GM12878 (cell line): ENCODE measurements at regions not wholly inside any gene's neighbourhood (a gene's known extent, or its start where the extent isn't known, plus 50 kb on each side); places are given as distances from the start of the nearest gene placed in this dataset.

ENCODE experiments used
- ATAC-seq: fragments of 200-7000 bp; cut with Tn5 transposase; 3 replicates; pipeline ENCODE4 v1.9.1; 2020; ENCODE audit warnings: mild to moderate bottlenecking, moderate library complexity
- BruUV-seq: library from RNA; stranded (reverse); fragments of 400-500 nt; replicated peaks from 2 replicates; lab custom pipeline; 2021; lab: Mats Ljungman, UMichigan
- CTCF ChIA-PET: fragments of 300-600 bp; sonication (Branson Sonifier 250); formaldehyde crosslinking; extraction: SDS; loops from one replicate; lab custom pipeline; 2021; ENCODE audit warnings: inconsistent platforms; lab: Yijun Ruan, JAX
- POLR2A ChIA-PET: fragments of 350-600 bp; formaldehyde crosslinking; extraction: SDS; loops from one replicate; lab custom pipeline; 2021; ENCODE audit warnings: inconsistent platforms; lab: Charles Lee
- RAD21 ChIA-PET: fragments of 300-600 bp; sonication (Branson Sonifier 250); formaldehyde crosslinking; loops from one replicate; lab custom pipeline; 2023; ENCODE audit warnings: antibody characterized with exemption; ENCODE audit not compliant: unreplicated experiment; lab: Charles Lee
- SMC1A ChIA-PET: fragments of 300-600 bp; sonication (Branson Sonifier 250); formaldehyde crosslinking; loops from one replicate; lab custom pipeline; 2023; ENCODE audit not compliant: unreplicated experiment, uncharacterized antibody; lab: Charles Lee
- DNase-seq: peaks from one replicate; pipeline ENCODE4 v3.0.0-alpha.2; 2011; ENCODE audit warnings: low read depth, low spot score
- FAIRE-seq: peaks from 3 replicates; lab custom pipeline; 2011; peaks lifted over from hg19 to GRCh38; lab: Jason Lieb, UNC
- H2AFZ ChIP-seq: 2 replicates; pipeline ENCODE4 v1.6.0; 2011; ENCODE audit warnings: low read depth, low read length, control low read depth; ENCODE audit not compliant: control insufficient read depth
- H3K27ac ChIP-seq: 2 replicates; pipeline ENCODE4 v1.5.1; 2011; ENCODE audit warnings: control low read depth; ENCODE audit not compliant: control insufficient read depth, insufficient read depth
- H3K27me3 ChIP-seq, 2 experiments: replicated peaks in 1 of 2; 2 replicates each; pipeline versions ENCODE4 v1.6.0 to v1.6.1; 2011; ENCODE audit warnings: low read length in 1 of 2; ENCODE audit not compliant: control insufficient read depth in 2 of 2, insufficient read depth in 2 of 2
- H3K36me3 ChIP-seq, 2 experiments: 2 replicates each; pipeline ENCODE4 v1.5.1; 2011; ENCODE audit warnings: low read length in 1 of 2; ENCODE audit not compliant: control insufficient read depth in 2 of 2, insufficient read depth in 2 of 2
- H3K4me1 ChIP-seq: 2 replicates; pipeline ENCODE4 v1.6.1; 2011; ENCODE audit warnings: mild to moderate bottlenecking, low read length, moderate library complexity, mixed read lengths; ENCODE audit not compliant: control insufficient read depth, insufficient read depth
- H3K4me2 ChIP-seq: 2 replicates; pipeline ENCODE4 v1.6.0; 2011; ENCODE audit warnings: control low read depth; ENCODE audit not compliant: control insufficient read depth, insufficient read depth
- H3K4me3 ChIP-seq: fragments of 200-600 bp; sonication (generic); 2 replicates; pipeline ENCODE4 v1.5.1; 2016
- H3K79me2 ChIP-seq: 2 replicates; pipeline ENCODE4 v1.6.0; 2011; ENCODE audit warnings: low read length; ENCODE audit not compliant: control insufficient read depth, insufficient read depth
- H3K9ac ChIP-seq: 2 replicates; pipeline ENCODE4 v1.8.0; 2011; ENCODE audit warnings: low read length, control low read depth, mixed read lengths; ENCODE audit not compliant: control insufficient read depth, insufficient read depth
- H3K9me3 ChIP-seq: replicated peaks from 3 replicates; pipeline ENCODE4 v1.5.1; 2011; ENCODE audit warnings: mild to moderate bottlenecking, low read length; ENCODE audit not compliant: control insufficient read depth, insufficient read depth
- H4K20me1 ChIP-seq: 2 replicates; pipeline ENCODE4 v1.6.0; 2011; ENCODE audit not compliant: control insufficient read depth, insufficient read depth
- ASH2L ChIP-seq: fragments of 300-600, 200-600 bp; sonication (generic); IDR thresholded peaks from 2 replicates; pipeline ENCODE4 v1.6.1; 2017; ENCODE audit warnings: low read depth, mild to moderate bottlenecking, borderline replicate concordance
- BCL11A ChIP-seq: IDR thresholded peaks from 2 replicates; pipeline ENCODE4 v1.6.1; 2011; ENCODE audit warnings: low read depth, low read length
- EED ChIP-seq: sonication (generic); IDR thresholded peaks from 2 replicates; pipeline ENCODE4 v1.6.1; 2016; ENCODE audit warnings: antibody characterized with exemption, low read depth
- IKZF2 ChIP-seq, 2 experiments: fragments of 450-650 bp; IDR thresholded peaks; 2 replicates each; pipeline ENCODE4 v1.6.1; 2017; ENCODE audit warnings: mild to moderate bottlenecking in 2 of 2, moderate library complexity in 2 of 2
- IRF4 ChIP-seq: IDR thresholded peaks from 2 replicates; pipeline ENCODE4 v1.6.1; 2011; ENCODE audit warnings: low read depth, low read length
- NFXL1 ChIP-seq: fragments of 450-650 bp; IDR thresholded peaks from 2 replicates; pipeline ENCODE4 v1.6.1; 2017; ENCODE audit warnings: antibody characterized with exemption, mild to moderate bottlenecking, borderline replicate concordance
- NR2F1 ChIP-seq: fragments of 450-650 bp; conservative IDR thresholded peaks from 2 replicates; pipeline ENCODE4 v1.6.1; 2017; ENCODE audit warnings: mild to moderate bottlenecking
- RAD21 ChIP-seq: IDR thresholded peaks from 2 replicates; pipeline ENCODE4 v1.6.1; 2011; ENCODE audit warnings: mild to moderate bottlenecking, low read depth, low read length, moderate library complexity; ENCODE audit not compliant: insufficient read depth
- RBBP5 ChIP-seq: fragments of 200-600 bp; sonication (generic); conservative IDR thresholded peaks from 2 replicates; pipeline ENCODE4 v1.6.1; 2016
- RELA ChIP-seq: fragments of 450-650 bp; IDR thresholded peaks from 2 replicates; pipeline ENCODE4 v1.8.0; 2014; ENCODE audit warnings: borderline replicate concordance; ENCODE audit not compliant: partially characterized antibody
- SMAD1 ChIP-seq: fragments of 450-650 bp; IDR thresholded peaks from 2 replicates; pipeline ENCODE4 v1.6.1; 2018; ENCODE audit warnings: mild to moderate bottlenecking, low read depth; ENCODE audit not compliant: partially characterized antibody
- SMARCA5 ChIP-seq: fragments of 450-650 bp; IDR thresholded peaks from 2 replicates; pipeline ENCODE4 v1.6.1; 2017; ENCODE audit warnings: mild to moderate bottlenecking
- SMC3 ChIP-seq: IDR thresholded peaks from 2 replicates; pipeline ENCODE4 v1.6.1; 2011; ENCODE audit warnings: low read length, improper control_type of control experiment, borderline replicate concordance
- TAF1 ChIP-seq: IDR thresholded peaks from 2 replicates; pipeline ENCODE4 v1.6.1; 2011; ENCODE audit warnings: mild to moderate bottlenecking, low read depth, low read length, borderline replicate concordance
- TCF3 ChIP-seq: IDR thresholded peaks from 2 replicates; pipeline ENCODE4 v1.6.1; 2012; ENCODE audit warnings: low read depth, mild to moderate bottlenecking, low read length, borderline replicate concordance; ENCODE audit not compliant: insufficient read depth
- ZNF24 ChIP-seq: fragments of 450-650 bp; IDR thresholded peaks from 2 replicates; pipeline ENCODE4 v1.6.1; 2017; ENCODE audit warnings: antibody characterized with exemption, mild to moderate bottlenecking
- WGBS: methylation state at CpG from one replicate; pipeline ENCODE4 v1.1.6; 2016; ENCODE audit warnings: low lambda C conversion rate; ENCODE audit not compliant: insufficient replicate concordance, insufficient coverage; ENCODE audit errors: missing lambda C conversion rate; 5-methylcytosine and 5-hydroxymethylcytosine counted together
- in situ Hi-C: fragments of 300-500 bp; cut with MboI; formaldehyde crosslinking; loops from 9 replicates; pipeline ENCODE4 v1.14.3; 2018; ENCODE audit warnings: mixed read lengths
- intact Hi-C: fragments of 100-400 bp; cut with micrococcal nuclease; formaldehyde crosslinking; loops from one replicate; pipeline ENCODE4 v1.14.2; 2022; ENCODE audit not compliant: unreplicated experiment
- TF ChIP-seq, protein P1 (sequence below), 3 experiments: IDR thresholded peaks in 2 of 3; conservative IDR thresholded peaks in 1 of 3; 2 replicates each; pipeline ENCODE4 v1.5.1; 2011; ENCODE audit warnings: low read depth in 3 of 3, low read length in 3 of 3, mild to moderate bottlenecking in 3 of 3, control low read depth in 2 of 3, moderate library complexity in 2 of 3, inconsistent platforms in 1 of 3, mixed read lengths in 1 of 3; ENCODE audit not compliant: control insufficient read depth in 2 of 3, insufficient read depth in 1 of 3; ENCODE audit errors: extremely low read depth in 1 of 3
- TF ChIP-seq, protein P2 (sequence below): fragments of 450-650 bp; IDR thresholded peaks from 2 replicates; pipeline ENCODE4 v1.6.1; 2017; ENCODE audit warnings: mild to moderate bottlenecking, moderate library complexity
- TF ChIP-seq, protein P3 (sequence below): fragments of 450-650 bp; IDR thresholded peaks from 2 replicates; pipeline ENCODE4 v1.6.1; 2018; ENCODE audit warnings: mild to moderate bottlenecking, low read depth, moderate library complexity; ENCODE audit not compliant: partially characterized antibody

DNA sequence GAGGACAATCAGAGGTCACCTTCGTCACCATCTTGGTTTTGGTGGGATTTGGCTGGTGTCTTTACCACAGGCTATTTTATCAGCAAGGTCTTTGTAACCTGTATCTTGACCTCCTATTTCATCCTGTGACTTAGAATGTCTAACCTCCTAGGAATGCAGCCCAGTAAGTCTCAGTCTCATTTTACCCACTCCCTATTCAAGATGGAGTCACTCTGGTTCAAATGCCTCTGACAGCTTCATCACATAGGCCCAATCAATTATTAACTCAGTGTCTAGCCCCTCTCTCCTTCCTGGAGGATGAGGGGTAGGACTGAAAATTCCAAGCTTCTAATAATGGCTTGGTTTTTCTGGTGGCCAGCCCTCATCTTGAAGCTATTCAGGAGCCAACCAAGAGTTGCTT lies 111.4 kb upstream of the NAP1L1 start:
- H3K9ac ChIP-seq, result no peak overlapping the region
- no peaks in the 10 kb centered on the region for H3K36me3 ChIP-seq
- in situ Hi-C loops, result no loop called here
- no peaks in the 10 kb centered on the region for H4K20me1 ChIP-seq
- ChIA-PET RAD21 (no interaction called here), CTCF (no interaction called here), SMC1A (no interaction called here), POLR2A (no interaction called here)
- intact Hi-C loops, result no loop called here
- no peak overlapping the region for H3K4me3 ChIP-seq
- peaks cover 6% of the 10 kb centered on the region for H3K9me3 ChIP-seq
- H3K4me2 ChIP-seq, result no peak overlapping the region
- ATAC-seq (no peak), DNase-seq (no peak), FAIRE-seq (no peak)
- 0% methylated on average over 1 of the region's 1 CpG for WGBS
- no peaks in the 10 kb centered on the region for H3K27me3 ChIP-seq
- no peaks in the 10 kb centered on the region for H3K79me2 ChIP-seq
- H2AFZ ChIP-seq, result no peak overlapping the region
- H3K27ac ChIP-seq, result no peak overlapping the region
- BruUV-seq, result no TSS peak
- no peaks in the 10 kb centered on the region for H3K4me1 ChIP-seq
- no peak for TF ChIP-seq SMC3
- TF ChIP-seq EED, result no peak
- TF ChIP-seq, protein P1, sequence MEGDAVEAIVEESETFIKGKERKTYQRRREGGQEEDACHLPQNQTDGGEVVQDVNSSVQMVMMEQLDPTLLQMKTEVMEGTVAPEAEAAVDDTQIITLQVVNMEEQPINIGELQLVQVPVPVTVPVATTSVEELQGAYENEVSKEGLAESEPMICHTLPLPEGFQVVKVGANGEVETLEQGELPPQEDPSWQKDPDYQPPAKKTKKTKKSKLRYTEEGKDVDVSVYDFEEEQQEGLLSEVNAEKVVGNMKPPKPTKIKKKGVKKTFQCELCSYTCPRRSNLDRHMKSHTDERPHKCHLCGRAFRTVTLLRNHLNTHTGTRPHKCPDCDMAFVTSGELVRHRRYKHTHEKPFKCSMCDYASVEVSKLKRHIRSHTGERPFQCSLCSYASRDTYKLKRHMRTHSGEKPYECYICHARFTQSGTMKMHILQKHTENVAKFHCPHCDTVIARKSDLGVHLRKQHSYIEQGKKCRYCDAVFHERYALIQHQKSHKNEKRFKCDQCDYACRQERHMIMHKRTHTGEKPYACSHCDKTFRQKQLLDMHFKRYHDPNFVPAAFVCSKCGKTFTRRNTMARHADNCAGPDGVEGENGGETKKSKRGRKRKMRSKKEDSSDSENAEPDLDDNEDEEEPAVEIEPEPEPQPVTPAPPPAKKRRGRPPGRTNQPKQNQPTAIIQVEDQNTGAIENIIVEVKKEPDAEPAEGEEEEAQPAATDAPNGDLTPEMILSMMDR (IDR thresholded peaks at IDR 0.05 in 2 of 3, conservative IDR thresholded peaks at IDR 0.05 in 1 of 3; ENCODE audit: control insufficient read depth in 2 of 3, extremely low read depth in 1 of 3, insufficient read depth in 1 of 3, low read depth in 3 of 3, low read length in 3 of 3), result no peak
- no peak for TF ChIP-seq RBBP5
- TF ChIP-seq, protein P2, sequence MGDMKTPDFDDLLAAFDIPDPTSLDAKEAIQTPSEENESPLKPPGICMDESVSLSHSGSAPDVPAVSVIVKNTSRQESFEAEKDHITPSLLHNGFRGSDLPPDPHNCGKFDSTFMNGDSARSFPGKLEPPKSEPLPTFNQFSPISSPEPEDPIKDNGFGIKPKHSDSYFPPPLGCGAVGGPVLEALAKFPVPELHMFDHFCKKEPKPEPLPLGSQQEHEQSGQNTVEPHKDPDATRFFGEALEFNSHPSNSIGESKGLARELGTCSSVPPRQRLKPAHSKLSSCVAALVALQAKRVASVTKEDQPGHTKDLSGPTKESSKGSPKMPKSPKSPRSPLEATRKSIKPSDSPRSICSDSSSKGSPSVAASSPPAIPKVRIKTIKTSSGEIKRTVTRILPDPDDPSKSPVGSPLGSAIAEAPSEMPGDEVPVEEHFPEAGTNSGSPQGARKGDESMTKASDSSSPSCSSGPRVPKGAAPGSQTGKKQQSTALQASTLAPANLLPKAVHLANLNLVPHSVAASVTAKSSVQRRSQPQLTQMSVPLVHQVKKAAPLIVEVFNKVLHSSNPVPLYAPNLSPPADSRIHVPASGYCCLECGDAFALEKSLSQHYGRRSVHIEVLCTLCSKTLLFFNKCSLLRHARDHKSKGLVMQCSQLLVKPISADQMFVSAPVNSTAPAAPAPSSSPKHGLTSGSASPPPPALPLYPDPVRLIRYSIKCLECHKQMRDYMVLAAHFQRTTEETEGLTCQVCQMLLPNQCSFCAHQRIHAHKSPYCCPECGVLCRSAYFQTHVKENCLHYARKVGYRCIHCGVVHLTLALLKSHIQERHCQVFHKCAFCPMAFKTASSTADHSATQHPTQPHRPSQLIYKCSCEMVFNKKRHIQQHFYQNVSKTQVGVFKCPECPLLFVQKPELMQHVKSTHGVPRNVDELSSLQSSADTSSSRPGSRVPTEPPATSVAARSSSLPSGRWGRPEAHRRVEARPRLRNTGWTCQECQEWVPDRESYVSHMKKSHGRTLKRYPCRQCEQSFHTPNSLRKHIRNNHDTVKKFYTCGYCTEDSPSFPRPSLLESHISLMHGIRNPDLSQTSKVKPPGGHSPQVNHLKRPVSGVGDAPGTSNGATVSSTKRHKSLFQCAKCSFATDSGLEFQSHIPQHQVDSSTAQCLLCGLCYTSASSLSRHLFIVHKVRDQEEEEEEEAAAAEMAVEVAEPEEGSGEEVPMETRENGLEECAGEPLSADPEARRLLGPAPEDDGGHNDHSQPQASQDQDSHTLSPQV, result no peak
- TF ChIP-seq SMARCA5, result no peak
- no peak for TF ChIP-seq NFXL1
- TF ChIP-seq IRF4, result no peak
- TF ChIP-seq TAF1, result no peak
- TF ChIP-seq BCL11A, result no peak
- TF ChIP-seq TCF3, result no peak
- no peak for TF ChIP-seq RELA
- TF ChIP-seq, protein P3, sequence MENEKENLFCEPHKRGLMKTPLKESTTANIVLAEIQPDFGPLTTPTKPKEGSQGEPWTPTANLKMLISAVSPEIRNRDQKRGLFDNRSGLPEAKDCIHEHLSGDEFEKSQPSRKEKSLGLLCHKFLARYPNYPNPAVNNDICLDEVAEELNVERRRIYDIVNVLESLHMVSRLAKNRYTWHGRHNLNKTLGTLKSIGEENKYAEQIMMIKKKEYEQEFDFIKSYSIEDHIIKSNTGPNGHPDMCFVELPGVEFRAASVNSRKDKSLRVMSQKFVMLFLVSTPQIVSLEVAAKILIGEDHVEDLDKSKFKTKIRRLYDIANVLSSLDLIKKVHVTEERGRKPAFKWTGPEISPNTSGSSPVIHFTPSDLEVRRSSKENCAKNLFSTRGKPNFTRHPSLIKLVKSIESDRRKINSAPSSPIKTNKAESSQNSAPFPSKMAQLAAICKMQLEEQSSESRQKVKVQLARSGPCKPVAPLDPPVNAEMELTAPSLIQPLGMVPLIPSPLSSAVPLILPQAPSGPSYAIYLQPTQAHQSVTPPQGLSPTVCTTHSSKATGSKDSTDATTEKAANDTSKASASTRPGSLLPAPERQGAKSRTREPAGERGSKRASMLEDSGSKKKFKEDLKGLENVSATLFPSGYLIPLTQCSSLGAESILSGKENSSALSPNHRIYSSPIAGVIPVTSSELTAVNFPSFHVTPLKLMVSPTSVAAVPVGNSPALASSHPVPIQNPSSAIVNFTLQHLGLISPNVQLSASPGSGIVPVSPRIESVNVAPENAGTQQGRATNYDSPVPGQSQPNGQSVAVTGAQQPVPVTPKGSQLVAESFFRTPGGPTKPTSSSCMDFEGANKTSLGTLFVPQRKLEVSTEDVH, result no peak
- no peak for TF ChIP-seq RAD21
- no peak for TF ChIP-seq ZNF24
- no peak for TF ChIP-seq IKZF2 (IDR thresholded peaks at IDR 0.05)
- no peak for TF ChIP-seq NR2F1
- no peak for TF ChIP-seq ASH2L
- no peak for TF ChIP-seq SMAD1
